B cell (primary cell): ENCODE measurements at regions not wholly inside any gene's neighbourhood (a gene's known extent, or its start where the extent isn't known, plus 50 kb on each side); places are given as distances from the start of the nearest gene placed in this dataset.

Source experiments
- ATAC-seq: fragments of 200-7000 bp; cut with Tn5 transposase; one replicate; pipeline ENCODE4 v1.10.0; 2021; ENCODE audit warnings: low read depth, mild to moderate bottlenecking, moderate number of reproducible peaks, moderate library complexity
- CTCF ChIA-PET: fragments of 350-600 bp; sonication (Branson Sonifier 250); formaldehyde crosslinking; loops from one replicate; lab custom pipeline; 2021; ENCODE audit warnings: antibody characterized with exemption, inconsistent platforms; lab: Charles Lee
- POLR2A ChIA-PET: fragments of 350-600 bp; sonication (Branson Sonifier 250); formaldehyde crosslinking; loops from one replicate; lab custom pipeline; 2021; ENCODE audit warnings: antibody characterized with exemption; lab: Charles Lee
- DNase-seq: peaks from one replicate; pipeline ENCODE4 v3.0.0; 2013
- H2AFZ ChIP-seq: 2 replicates; pipeline ENCODE4 v1.6.1; 2012; ENCODE audit warnings: mild to moderate bottlenecking, low read depth, low read length; ENCODE audit not compliant: insufficient read depth, poor library complexity, severe bottlenecking
- H3K27ac ChIP-seq, 2 donors: 1 replicate in 1 of 2; 2 replicates in 1 of 2; pipeline ENCODE4 v1.5.1; 2012 to 2013; ENCODE audit warnings: low read length in 2 of 2, mild to moderate bottlenecking in 2 of 2, moderate library complexity in 1 of 2
- H3K27me3 ChIP-seq, 4 experiments: fragments of 200-600 bp in 1 of 4; sonication (generic) in 1 of 4; replicated peaks in 1 of 4; 1 replicate in 2 of 4; 2 replicates in 2 of 4; pipeline versions ENCODE4 v1.6.1 to v1.7.0; 2013 to 2016; ENCODE audit warnings: low read length in 3 of 4, mild to moderate bottlenecking in 2 of 4, mixed read lengths in 1 of 4, moderate library complexity in 1 of 4; ENCODE audit not compliant: insufficient read depth in 4 of 4, control insufficient read depth in 3 of 4; ENCODE audit errors: control extremely low read depth in 1 of 4
- H3K36me3 ChIP-seq, 2 experiments: replicated peaks in 1 of 2; 1 replicate in 1 of 2; 2 replicates in 1 of 2; pipeline versions ENCODE4 v1.6.1 to v1.7.1; 2013; ENCODE audit warnings: low read length in 1 of 2; ENCODE audit not compliant: insufficient read depth in 2 of 2, control insufficient read depth in 1 of 2; ENCODE audit errors: control extremely low read depth in 1 of 2, extremely low read depth in 1 of 2
- H3K4me1 ChIP-seq, 2 donors: fragments of 200-600 bp in 1 of 2; sonication (generic) in 1 of 2; 1 replicate in 1 of 2; 2 replicates in 1 of 2; pipeline versions ENCODE4 v1.5.1 to v1.6.1; 2013 to 2017; ENCODE audit warnings: low read length in 2 of 2; ENCODE audit not compliant: control insufficient read depth in 2 of 2, insufficient read depth in 2 of 2
- H3K4me2 ChIP-seq: replicated peaks from 2 replicates; pipeline ENCODE3; 2012; ENCODE audit warnings: mild to moderate bottlenecking, low read depth, low read length; ENCODE audit not compliant: poor library complexity, severe bottlenecking
- H3K4me3 ChIP-seq, 5 experiments: fragments of 200-600 bp in 1 of 5; sonication (generic) in 1 of 5; 1 replicate in 3 of 5; 2 replicates in 2 of 5; pipeline versions ENCODE4 v1.5.1 to v1.7.0; 2011 to 2016; ENCODE audit warnings: low read length in 4 of 5, mild to moderate bottlenecking in 4 of 5, low read depth in 2 of 5, control low read depth in 1 of 5, moderate library complexity in 1 of 5; ENCODE audit not compliant: insufficient read depth in 1 of 5; ENCODE audit errors: control extremely low read depth in 1 of 5, extremely low read depth in 1 of 5
- H3K79me2 ChIP-seq: fragments of 200-600 bp; sonication (generic); one replicate; pipeline ENCODE4 v1.6.0; 2016; ENCODE audit warnings: low read length; ENCODE audit not compliant: control insufficient read depth, insufficient read depth
- H3K9ac ChIP-seq: fragments of 200-600 bp; sonication (generic); 2 replicates; pipeline ENCODE4 v1.6.1; 2017; ENCODE audit warnings: mild to moderate bottlenecking, low read length, moderate library complexity
- H3K9me3 ChIP-seq, 3 donors: one replicate each; pipeline versions ENCODE4 v1.6.1 to v1.7.1; 2013; ENCODE audit warnings: low read length in 2 of 3; ENCODE audit not compliant: control insufficient read depth in 2 of 3, insufficient read depth in 1 of 3; ENCODE audit errors: control extremely low read depth in 1 of 3
- H4K20me1 ChIP-seq: 2 replicates; pipeline ENCODE4 v1.6.0; 2012; ENCODE audit warnings: mild to moderate bottlenecking, low read length; ENCODE audit not compliant: insufficient read depth, control insufficient read depth, poor library complexity, severe bottlenecking
- H3K27ac Mint-ChIP-seq: one replicate; pipeline ENCODE4 v1.8.0; 2021; ENCODE audit warnings: mixed read lengths
- H3K27me3 Mint-ChIP-seq: one replicate; pipeline ENCODE4 v1.8.0; 2021; ENCODE audit warnings: mixed read lengths
- H3K4me1 Mint-ChIP-seq: one replicate; pipeline ENCODE4 v1.8.0; 2021; ENCODE audit warnings: mixed read lengths
- H3K4me3 Mint-ChIP-seq: one replicate; pipeline ENCODE4 v1.8.0; 2021; ENCODE audit warnings: mixed read lengths
- H3K9me3 Mint-ChIP-seq: one replicate; pipeline ENCODE4 v1.8.0; 2022; ENCODE audit warnings: mixed read lengths; ENCODE audit not compliant: insufficient read depth
- EZH2 ChIP-seq: IDR thresholded peaks from 2 replicates; pipeline ENCODE4 v1.6.1; 2012; ENCODE audit warnings: borderline replicate concordance, low read depth, mild to moderate bottlenecking, moderate library complexity, low read length; ENCODE audit not compliant: insufficient read depth, poor library complexity, severe bottlenecking
- WGBS: methylation state at CpG from one replicate; pipeline ENCODE4 v1.1.5; 2013; ENCODE audit warnings: missing lambda C conversion rate; ENCODE audit not compliant: insufficient coverage; 5-methylcytosine and 5-hydroxymethylcytosine counted together
- intact Hi-C: fragments of 100-400 bp; cut with micrococcal nuclease; formaldehyde crosslinking; loops from one replicate; pipeline ENCODE4 v1.10.0; 2022
- TF ChIP-seq, protein P1 (sequence below): fragments of 200-600 bp; IDR thresholded peaks from one replicate; pipeline ENCODE4 v1.8.0; 2022; ENCODE audit warnings: antibody characterized with exemption, mild to moderate bottlenecking

DNA sequence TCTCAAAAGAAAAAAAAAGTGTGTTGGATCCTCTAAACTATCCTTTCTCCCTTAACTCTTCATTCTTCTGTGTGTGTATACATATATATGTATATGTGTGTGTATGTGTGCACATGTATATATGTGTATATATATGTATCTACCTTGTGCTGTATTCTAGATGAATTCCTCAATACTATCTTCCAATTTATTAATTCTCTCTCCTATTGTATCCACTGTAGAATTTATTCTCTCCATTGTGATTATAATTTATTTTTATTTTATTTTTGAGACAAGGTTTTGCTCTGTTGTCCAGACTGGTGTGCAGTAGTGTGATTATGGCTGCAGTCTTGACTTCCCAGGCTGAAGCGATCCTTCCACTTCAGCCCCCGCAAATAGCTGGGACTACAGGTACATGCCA, 147.1 kb upstream of the ZNF618 start:
- Histone ChIP-seq H3K4me1 (no peaks in the 10 kb centered on the region), H3K4me2 (no peak overlapping the region), H3K27ac (no peak overlapping the region), H3K79me2 (no peaks in the 10 kb centered on the region), H3K9ac (no peak overlapping the region), H4K20me1 (no peaks in the 10 kb centered on the region), H3K36me3 (no peaks in the 10 kb centered on the region), H3K9me3 (peaks cover 0 to 21% (median 16%) of the 10 kb centered on the region in 3 donors), H3K4me3 (no peak overlapping the region), H2AFZ (no peak overlapping the region), H3K27me3 (peaks cover 0 to 6% (median 0%) of the 10 kb centered on the region in 4 experiments)
- ChIA-PET POLR2A (no interaction called here), CTCF (no interaction called here)
- Mint-ChIP-seq H3K27ac (no peak overlapping the region), H3K4me1 (no peaks in the 10 kb centered on the region), H3K4me3 (no peak overlapping the region), H3K9me3 (no peaks in the 10 kb centered on the region), H3K27me3 (peaks cover 19% of the 10 kb centered on the region)
- WGBS, result 100% methylated on average over 1 of the region's 2 CpGs
- ATAC-seq (no peak), DNase-seq (no peak)
- TF ChIP-seq EZH2, result no peak
- TF ChIP-seq, protein P1, sequence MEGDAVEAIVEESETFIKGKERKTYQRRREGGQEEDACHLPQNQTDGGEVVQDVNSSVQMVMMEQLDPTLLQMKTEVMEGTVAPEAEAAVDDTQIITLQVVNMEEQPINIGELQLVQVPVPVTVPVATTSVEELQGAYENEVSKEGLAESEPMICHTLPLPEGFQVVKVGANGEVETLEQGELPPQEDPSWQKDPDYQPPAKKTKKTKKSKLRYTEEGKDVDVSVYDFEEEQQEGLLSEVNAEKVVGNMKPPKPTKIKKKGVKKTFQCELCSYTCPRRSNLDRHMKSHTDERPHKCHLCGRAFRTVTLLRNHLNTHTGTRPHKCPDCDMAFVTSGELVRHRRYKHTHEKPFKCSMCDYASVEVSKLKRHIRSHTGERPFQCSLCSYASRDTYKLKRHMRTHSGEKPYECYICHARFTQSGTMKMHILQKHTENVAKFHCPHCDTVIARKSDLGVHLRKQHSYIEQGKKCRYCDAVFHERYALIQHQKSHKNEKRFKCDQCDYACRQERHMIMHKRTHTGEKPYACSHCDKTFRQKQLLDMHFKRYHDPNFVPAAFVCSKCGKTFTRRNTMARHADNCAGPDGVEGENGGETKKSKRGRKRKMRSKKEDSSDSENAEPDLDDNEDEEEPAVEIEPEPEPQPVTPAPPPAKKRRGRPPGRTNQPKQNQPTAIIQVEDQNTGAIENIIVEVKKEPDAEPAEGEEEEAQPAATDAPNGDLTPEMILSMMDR, result no peak
- intact Hi-C loops, result no loop called here

DNA sequence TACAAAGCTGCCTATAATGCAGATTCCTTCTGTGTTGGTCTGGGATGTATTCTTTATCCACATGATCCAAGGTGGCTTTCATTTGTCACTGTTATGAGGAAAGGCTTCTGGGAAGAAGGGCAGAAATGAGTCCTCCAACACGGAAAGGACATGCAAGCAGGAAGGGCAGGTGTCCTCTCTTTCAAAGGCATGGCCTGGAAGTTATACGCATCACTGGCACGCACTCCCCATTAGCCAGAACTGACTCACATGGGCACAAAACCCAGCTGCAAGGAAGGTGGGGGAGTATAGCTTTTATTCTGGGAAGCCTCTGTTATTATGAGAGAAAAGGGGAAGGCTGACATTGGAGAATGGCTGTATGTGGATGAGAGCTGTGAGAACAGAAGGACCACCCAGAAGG, 141.3 kb upstream of the ZNF618 start:
- Histone ChIP-seq H3K79me2 (no peaks in the 10 kb centered on the region), H3K4me3 (no peak overlapping the region), H3K4me1 (no peaks in the 10 kb centered on the region), H4K20me1 (no peaks in the 10 kb centered on the region), H3K36me3 (no peaks in the 10 kb centered on the region), H3K27ac (no peak overlapping the region), H3K4me2 (no peak overlapping the region), H2AFZ (no peak overlapping the region), H3K9ac (no peak overlapping the region), H3K27me3 (peaks cover 0 to 6% (median 0%) of the 10 kb centered on the region in 4 experiments), H3K9me3 (peaks cover 0 to 8% (median 8%) of the 10 kb centered on the region in 3 donors)
- Mint-ChIP-seq H3K27me3 (peaks cover 19% of the 10 kb centered on the region), H3K4me1 (no peaks in the 10 kb centered on the region), H3K27ac (no peak overlapping the region), H3K4me3 (no peak overlapping the region), H3K9me3 (no peaks in the 10 kb centered on the region)
- ChIA-PET POLR2A (no interaction called here), CTCF (no interaction called here)
- TF ChIP-seq, protein P1, result no peak
- TF ChIP-seq EZH2, result no peak
- intact Hi-C loops, result no loop called here
- DNase-seq, result no peak
- ATAC-seq, result no peak
- WGBS, result 94% methylated on average over 3 of the region's 3 CpGs
